Activated gamma-delta T cell treated with Interleukin-2 at 50 U/mL for 16 hours (primary cell): ENCODE measurements at regions not wholly inside any gene's neighbourhood (a gene's known extent, or its start where the extent isn't known, plus 50 kb on each side); places are given as distances from the start of the nearest gene placed in this dataset.

ENCODE experiments used
- DNase-seq: peaks from one replicate; pipeline ENCODE4 v3.0.0-alpha.2; 2020

DNA sequence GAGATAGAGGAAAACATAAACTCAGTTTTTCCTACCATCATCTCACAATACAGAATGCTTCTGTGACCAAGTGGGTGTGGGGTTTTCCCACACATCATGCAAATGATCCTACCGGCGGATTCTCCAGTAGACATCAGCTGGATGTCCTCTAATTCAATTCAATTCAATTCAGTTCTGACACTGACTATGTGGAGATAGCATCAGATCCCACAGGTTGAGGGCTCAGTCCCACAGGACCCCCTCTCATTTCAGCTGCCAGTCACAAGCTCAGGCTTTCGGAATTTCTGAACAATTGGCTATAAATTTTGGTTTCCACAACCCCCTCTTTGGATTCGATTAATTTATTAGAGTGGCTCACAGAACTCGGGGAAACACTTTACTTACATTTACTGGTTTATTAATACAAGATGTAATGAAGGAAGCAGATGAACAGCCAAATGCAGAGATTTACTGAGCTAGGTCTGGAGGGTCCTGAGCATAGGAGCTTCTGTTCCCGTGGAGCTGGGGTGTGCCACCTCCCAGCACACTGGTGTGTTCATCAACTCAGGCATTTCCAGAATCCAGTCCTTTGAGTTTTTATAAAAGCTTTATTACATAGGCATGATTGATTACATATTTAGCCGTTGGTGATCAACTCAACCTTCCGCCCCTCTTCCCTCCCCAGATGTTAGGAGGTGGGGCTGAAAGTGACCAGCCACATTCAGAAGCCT lies 350.1 kb downstream of the MYCN start:
- no peak for DNase-seq

DNA sequence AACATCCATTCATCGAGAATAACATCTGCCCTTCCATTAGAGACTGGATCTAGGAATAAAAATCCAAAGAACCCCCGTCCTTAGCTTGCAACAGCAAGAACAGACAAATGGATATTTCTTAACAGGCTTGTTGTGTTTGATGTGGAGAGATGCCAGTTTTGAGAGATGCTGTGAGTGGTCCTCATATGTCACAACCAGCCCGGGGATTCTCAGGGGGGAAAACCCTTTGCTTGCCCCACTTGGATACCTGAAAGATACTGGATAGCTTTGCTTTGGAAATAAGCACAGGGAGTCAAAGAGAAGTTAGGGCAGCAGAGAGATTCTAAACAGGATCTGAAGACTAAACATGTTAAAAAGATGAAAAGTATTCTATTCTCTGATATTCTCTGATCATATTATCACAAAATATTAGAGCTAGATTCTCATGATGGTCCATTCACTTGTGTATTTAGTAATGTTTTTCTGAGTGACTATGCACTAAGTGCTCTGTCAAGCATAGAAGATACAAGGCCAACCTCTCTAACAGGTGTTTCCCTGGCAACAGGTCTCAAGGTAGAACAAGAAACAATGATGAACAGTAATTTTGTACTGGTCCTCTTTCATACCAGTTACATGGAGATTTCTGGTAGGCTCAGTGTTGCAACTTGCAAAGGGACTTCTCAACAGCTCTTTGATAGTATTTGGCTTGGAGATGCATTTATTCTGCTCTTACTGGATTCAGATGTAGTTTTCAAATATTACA lies 348.2 kb downstream of the MYCN start:
- no peak for DNase-seq

DNA sequence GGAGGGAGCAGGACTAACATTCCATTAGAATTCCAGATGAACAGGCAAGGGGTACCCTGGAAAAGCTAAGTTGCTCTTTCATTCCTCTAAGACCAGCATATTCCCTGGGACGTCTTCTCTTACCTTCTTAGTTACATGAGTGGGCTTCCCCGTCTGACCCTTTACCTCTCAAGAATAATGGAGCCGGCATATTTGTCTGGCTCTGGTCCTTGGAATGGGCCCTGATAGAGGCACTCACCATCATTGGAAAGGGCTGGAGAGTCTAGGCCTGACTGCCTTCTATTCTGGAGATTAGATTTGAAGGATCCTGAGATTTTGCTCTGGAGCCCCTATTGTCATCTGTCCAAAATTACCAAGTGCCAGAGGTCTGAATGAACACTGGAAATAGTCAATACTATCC lies 347.5 kb downstream of the MYCN start:
- no peak for DNase-seq

DNA sequence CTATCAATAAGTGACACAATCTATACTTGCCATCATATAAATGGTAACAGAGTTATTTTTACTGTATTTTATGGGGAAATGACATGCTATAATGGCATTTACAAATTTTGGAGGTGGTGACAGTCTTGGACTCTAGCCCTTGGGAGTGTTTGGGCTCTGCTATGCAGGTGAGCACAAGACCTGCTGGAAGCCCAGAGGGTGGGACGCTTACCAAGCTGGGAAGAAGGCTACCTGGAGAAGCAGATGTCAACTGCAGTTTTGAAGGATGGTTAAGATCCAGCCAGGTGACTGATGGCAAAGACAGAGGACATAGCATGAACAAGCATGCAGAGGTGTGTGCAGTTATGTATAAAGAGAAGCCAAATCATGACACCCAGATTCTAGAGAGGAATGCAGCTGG lies 346.9 kb downstream of the MYCN start:
- DNase-seq = no peak

DNA sequence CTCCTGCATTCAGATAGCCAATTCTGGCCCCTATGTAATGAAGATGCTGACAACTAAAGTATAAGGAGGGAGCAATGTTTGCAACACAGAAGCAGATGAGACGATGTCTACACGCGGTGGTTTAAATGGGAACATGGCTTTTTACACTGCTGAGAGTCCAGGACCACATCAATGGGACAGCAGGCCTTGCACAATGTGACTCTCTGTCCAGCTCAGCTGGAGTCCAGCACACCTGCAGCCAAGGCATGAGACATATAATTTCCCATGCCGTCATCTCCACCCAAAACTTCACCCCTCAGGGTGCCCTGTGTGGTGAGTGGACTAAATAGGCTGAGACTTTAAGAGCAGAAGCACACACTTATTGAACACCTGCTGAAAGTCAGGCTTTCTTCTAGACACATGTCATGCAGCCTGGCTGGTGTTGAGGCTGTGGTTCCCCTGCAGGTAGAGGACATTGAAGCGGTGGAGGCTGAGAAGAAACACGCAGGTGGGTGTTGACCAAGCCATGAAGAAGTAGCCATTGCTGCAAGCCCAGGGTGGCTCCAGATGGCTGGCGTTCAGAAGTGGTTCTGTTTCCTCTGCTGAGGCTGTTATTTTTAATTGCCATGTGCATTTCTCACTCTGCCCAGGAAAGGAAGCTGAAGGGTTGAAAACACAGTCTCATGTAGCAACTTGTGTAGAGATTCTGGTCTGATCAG lies 345.6 kb downstream of the MYCN start:
- DNase-seq = no peak

DNA sequence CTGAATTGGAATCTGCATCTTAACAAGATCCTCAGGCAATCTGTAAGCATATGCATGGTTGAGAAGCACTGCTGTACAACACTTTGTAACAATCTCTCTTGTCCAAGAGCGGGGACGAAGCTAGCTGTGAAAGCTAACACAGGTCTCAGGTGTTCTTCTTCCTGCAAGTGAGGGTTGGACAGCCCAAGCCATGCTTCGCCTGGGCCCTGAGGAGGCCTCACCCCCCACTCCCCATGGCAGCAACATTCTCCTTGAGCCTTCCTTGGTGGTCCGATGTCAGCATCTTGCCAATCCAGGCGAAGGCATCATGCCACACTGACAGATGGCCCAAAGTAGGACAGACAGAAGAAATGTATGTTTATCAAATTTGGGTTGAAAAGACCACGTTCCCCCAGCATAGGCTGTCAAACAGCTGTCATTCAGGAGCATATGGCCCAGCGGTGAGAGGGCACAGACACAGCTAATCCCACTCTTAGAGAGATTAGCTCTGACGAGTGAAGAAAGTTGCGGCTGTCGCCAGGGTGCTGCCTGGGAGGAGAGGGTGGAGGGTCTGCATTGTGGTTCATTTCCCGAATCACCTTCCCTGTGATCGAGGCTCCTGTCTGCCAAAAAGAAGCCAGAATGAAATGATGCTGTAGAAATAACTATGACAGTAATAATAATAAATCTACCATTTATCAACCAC lies 344.7 kb downstream of the MYCN start:
- no peak for DNase-seq

DNA sequence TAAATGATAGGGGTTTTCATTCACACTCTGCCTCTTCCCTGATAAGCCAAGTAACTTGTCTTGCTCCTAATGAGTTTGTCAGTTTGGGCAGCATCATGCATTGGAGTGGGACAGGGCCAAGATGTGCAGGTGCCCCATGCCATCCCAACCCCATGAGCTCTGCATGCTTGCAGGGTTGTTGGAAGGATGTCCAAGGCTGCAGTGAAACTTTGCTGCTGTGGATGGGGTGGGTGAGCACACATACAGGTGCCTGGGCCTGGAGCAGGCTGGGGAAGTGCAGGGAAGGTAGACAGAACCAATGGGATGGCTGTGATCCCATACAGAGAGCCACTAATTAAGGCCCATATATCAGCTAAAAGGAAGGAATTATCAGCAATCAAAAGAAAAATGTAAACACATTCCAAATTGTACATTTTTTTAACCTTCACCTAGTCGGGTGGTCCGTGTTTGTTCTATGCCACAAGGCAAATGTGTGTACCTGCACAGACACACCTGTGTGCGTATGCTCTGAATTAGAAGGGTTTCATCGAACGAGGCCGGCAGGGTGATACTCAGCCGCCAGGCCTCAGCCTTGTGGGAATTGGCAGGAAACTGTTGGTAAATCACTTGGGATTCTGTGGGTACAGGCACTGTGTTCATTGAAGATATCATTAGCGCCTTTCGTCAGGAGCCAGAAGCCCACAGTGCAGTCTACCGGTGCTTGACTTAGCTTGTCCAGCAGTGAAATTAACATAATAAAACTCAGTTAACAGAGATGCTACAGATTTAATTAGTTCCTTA lies 342.9 kb downstream of the MYCN start:
- no peak for DNase-seq

DNA sequence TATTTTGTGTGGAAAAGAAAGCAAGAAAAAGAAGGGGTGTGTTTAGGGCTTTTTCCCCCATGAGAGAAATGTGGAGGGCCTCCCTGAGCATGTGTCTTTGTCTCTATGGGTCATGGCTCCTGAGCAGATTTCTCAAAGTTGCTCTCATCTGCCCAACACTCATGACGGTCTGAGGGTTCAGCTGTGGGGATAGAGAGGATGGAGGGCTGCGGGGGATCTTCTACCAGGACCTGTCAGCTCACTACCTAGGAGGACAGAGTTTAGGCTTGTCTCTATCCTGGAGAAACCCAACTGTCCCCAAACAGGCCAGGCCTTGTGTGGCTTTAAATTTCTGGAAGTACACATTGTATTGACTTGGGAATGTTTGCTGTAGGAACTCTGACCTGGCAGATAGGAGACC lies 342.2 kb downstream of the MYCN start:
- DNase-seq = no peak

DNA sequence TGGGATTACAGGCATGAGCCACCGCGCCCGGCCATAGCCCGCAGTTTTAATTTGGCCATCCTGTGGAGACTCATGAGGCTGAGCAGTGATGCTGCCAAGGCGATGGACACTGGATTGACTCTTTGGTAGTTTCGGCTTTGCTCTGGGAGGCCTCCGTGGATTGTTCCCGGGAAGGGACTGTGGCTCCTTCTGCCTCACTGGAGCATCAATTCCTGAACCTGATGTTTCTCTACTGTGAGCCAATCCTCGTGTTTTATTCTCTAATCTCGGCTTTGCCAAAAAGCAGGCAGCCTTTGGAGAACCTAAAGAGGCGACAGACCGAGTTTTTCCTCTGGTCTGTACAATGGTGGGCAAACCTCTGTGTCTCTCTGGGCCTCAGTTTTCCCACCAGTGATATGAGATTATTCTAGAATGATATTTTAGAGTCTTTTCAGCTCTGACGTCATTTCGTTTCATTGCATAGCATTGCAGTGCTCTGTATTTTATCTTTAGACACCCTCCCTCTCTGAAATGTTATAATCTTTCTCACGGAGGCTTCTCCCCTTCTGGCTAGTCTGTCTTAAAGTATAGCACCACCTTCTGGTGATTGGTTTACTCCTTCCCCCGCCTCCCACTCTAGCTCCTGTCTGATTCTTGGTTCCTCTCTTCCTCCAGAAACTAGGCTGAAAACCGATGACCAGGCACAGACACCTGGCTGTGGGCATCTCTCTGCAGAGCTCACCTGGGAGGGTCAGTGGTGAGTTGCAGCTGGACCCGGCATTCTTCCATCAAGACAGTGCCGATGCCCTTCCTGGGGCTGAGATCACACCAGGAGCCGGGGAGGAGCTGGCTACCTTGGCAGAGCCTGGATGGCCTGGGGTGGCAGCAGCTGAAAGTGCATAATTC lies 341.3 kb downstream of the MYCN start:
- no peak for DNase-seq

DNA sequence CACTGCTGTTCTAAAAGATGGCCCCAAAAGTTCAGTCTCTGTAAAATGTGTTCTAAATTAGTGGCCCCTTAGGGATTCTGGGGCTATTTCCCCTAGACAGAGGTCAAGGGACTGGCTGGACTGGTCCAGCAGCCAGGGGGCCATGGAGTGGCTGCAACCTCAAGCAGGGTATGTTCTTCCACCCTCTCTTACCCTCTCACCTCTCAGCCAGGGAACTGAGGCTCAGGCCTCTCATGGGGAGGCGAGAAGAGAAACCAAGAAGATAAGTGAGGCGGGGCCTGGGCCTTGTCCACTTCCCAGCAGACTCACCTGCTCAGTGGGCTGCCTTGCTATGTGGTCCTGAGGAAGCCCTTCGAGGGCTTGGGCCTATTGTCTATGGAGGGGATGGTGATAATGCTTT lies 339.7 kb downstream of the MYCN start:
- no peak for DNase-seq

DNA sequence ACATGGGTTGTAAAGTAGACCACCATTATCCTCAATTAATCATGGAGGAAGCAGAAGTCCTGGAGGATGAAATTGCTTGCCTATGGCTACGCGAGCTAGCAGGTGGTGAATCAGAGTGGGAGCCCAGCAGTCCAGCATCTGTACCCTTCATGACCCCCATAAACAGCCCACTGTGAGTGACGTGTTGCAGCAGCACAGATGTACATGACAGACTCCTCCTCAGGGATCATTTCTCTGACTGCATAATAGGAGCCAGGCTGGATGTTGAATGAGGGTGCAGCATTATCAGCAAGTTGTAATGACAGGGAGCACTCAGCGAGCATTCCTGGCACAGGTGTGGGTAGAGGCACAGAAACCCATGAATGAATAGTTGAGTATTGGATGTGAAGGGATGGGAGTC lies 339.3 kb downstream of the MYCN start:
- no peak for DNase-seq

DNA sequence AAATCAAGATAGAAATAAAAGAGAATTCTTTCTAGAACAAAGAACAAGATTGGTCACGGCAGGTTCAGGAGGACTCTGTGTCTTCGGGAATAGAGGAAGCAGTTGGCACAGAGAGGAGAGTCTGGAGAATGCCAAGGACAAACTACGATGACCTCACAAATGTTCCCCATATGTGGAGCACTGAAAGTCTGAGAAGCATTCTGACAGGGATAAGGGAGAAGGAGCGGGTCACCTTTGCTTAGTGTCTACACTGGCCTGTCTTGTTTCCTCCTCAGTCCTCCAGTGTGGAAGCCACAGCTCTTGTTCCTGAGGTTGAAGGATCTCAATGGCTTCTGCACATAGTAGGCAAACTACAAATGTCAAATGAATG lies 338.8 kb downstream of the MYCN start:
- no peak for DNase-seq

DNA sequence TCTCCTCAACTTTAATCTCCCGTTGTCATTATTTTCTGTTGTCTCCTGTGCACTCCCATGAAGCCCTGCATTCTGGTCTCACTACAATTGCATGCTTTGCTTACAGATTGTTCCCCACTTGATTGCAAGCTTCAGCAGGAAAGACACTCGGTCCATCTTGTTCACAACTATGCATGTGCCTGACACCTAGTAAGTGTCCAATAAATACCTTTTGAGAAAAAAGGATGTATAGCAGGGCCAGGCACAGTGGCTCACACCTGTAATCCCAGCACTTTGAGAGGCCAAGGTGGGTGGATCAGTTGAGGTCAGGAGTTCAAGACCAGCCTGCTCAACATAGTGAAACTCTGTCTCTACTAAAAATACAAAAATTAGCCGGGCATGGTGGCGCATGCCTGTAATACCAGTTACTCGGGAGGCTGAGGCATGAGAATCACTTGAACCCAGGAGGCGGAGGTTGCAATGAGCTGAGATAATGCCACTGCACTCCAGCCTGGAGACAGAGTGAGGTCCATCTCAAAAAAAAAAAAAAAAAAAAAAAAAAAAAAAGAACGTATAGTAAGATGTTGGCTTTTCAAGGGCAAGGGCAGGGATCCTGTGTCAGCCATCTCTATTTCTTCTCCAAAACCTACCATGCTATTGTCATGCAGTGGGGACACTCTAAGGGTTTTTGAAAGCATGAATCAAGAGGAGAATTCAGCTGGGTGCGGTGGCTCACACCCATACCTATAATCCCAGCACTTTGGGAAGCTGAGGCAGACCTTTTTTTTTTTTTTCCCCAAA lies 338.3 kb downstream of the MYCN start:
- DNase-seq = no peak

DNA sequence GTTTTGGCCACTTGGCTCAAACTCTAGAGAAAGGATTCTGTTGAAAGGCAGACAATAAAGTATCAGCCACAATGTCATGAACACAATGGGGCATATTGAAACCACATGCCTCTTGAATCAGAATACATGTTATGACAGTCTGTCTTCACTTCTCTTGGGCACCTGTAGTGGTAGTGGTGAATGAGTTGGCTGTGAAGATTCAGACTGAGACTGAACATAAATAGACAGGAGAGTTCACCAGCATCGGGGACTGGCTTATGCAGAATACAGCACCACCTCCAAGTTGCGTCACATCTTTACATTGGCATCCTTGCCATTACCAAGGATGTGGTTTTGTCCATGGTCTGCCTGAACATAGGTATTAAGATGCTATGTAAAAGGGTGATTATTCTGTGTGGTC lies 336.8 kb downstream of the MYCN start:
- DNase-seq = no peak

DNA sequence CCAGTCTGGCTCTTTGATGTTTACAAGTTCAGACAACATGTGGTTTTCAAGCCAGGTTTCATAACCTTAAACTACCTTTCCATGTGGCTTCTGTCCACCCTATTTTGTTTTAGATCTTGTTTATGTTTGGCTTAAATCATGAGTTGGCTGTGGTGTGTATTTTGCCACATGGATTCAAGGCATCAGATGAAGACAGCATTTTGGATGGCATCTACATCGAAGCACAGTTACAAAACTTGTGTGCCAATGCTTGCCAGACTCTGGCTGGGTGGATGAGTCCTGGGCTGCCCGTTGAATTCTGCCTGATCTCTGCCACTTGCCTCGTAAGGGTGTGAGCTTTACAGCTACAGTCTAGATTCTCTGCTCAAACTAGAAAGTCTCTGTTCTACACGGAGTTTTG lies 335.3 kb downstream of the MYCN start:
- DNase-seq = no peak

DNA sequence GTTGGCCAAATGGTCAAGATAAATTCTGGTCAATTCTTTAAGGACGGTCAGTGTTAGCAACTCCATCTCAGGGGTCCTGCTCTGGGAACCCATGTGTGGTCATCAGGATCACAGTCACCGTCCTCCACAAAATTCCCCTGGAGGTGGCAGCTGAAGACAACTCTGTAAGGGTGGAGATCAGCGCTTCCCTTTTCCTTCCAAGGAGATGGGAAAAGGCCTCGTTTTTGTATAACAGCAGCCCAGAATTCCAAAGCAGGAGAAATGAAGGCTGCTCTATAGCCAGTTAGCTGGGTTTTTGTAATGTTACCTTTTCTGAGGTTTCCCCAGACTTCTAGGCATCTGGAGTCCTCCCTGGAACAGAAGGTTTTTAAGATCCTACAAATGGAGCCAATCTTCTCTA lies 334.8 kb downstream of the MYCN start:
- DNase-seq = no peak

DNA sequence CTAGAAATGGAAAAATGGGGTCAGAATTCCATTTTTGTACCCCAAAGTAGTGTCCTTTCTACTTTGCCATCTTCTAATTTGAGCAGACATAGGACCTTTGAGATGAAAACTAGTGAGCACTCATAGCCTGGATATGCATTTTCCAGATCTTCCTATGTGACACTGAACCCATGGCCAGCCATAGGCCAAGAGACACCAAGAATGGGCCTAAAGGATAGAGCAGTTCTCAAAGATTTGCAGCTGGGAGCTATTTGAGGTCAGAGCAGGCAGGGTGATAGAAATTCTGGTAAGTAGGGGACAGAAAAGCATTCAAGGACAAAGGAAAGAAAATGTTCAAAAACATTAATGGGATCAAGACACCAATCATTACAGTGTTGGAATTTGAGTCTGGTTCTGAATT lies 332.8 kb downstream of the MYCN start:
- no peak for DNase-seq

DNA sequence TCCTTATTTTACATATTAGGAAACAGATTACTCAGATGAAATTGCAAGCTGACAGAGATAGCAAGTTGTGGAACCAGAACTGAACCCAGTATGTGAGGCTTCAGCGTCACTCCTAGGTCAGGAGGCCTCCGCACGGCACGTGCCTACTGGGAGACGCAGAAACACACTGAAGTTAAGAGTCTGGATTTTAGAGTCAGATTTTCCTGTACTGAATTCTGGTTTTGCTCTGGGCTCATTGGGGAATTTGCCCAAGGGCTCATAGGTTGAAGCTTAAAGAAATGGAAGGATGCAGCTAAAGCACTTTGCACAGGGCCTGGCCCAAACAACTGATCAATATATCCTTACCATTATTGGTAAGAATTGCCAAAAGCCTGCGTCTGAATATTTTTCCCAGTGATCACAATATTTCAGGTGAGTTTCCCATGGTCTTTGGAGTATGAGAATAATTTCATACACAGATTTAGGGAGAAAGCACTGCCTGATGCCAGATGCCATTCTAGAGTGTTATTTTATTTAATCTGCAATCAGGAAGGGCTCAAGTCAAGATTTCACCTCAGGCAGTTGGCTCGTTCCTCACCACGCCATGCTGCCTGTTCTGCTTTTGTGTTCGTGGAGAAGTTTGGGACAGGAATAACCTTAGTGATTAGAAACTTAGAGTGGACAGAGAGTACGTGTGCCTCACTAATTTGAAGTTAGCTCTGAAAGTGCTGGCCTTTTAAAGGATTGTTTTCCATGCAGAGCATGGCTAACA lies 331.9 kb downstream of the MYCN start:
- DNase-seq = no peak

DNA sequence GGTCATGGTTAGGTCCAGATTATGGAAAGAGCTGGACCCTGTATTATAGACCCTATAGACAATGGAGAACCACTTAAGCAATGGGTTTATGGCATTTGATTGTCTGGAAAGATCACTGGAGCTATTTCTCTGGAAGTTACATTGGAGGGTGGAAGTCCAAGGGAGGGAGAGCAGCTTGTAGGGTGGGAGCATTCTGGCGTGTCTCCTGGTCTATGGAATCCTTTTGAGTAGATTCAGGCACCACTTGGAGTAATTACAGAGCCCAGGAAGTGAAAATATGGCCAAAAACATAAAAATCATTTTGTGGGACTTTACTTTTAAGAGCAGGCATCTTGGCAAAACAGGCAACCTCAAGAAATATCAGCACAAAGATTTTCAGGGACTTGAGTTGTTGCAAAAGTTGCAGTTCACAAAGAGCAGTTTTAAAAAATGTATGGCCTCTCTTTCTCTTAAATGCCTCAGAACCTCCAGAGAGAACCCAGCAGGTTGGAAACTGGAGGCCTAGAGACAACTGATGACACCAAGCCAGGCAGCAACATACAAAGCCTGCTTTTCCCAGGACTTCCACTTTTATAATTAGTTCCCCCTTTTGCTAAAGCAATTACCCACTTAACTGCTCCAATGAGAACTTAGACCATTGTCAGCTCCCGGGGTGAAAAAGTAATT lies 331.0 kb downstream of the MYCN start:
- no peak for DNase-seq

DNA sequence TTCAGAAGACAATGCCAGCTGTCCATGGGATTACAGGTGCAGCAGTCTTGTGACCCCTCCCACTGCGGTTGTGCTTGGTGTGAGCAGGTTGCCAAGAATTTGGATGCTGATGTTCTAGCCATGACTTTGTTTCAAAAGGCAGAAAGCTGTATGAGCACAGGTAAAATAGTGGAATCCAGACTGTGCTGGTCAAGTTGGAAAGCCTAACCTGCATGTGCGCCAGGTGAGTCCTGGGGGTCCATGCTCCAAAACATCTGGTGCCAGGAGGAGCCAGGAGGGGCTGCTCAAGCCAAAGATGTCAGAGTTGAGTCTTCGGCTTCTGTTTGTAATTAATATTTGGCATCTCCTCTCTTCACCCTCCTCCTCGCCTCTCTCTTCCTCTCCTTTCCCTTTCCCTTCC lies 330.1 kb downstream of the MYCN start:
- DNase-seq = no peak
